A549 (cell line): ENCODE measurements at regions not wholly inside any gene's neighbourhood (a gene's known extent, or its start where the extent isn't known, plus 50 kb on each side); places are given as distances from the start of the nearest gene placed in this dataset.

Experiments
- ATAC-seq, 2 experiments: fragments of 200-7000 bp in 1 of 2; fragments of >200 bp in 1 of 2; cut with Nextera tagmentation in 1 of 2; cut with Tn5 transposase in 1 of 2; 3 replicates each; pipeline versions ENCODE4 v1.8.0 to v1.9.1; 2018 to 2020; ENCODE audit warnings: mild to moderate bottlenecking in 1 of 2, moderate library complexity in 1 of 2
- CTCF ChIA-PET: fragments of 300-600 bp; sonication (Branson Sonifier 250); formaldehyde crosslinking; extraction: SDS; loops from one replicate; lab custom pipeline; 2021; ENCODE audit warnings: antibody characterized with exemption, inconsistent platforms; lab: Yijun Ruan, JAX
- POLR2A ChIA-PET: fragments of 350-600 bp; formaldehyde crosslinking; extraction: SDS; loops from one replicate; lab custom pipeline; 2021; ENCODE audit warnings: antibody characterized with exemption, inconsistent platforms; lab: Yijun Ruan, JAX
- DNase-seq, 2 experiments: peaks; one replicate each; pipeline versions ENCODE4 v3.0.0 to v3.0.0-alpha.2; 2011 to 2016; ENCODE audit warnings: low read depth in 1 of 2, low spot score in 1 of 2
- FAIRE-seq: peaks from 2 replicates; lab custom pipeline; 2011; peaks lifted over from hg19 to GRCh38; lab: Jason Lieb, UNC
- H3K27ac ChIP-seq, 2 experiments: fragments of >200 bp; sonication (Bioruptor Twin); formaldehyde crosslinking; 3 replicates each; pipeline ENCODE4 v1.5.1; 2016 to 2017
- H3K4me1 ChIP-seq: fragments of >200 bp; sonication (Bioruptor Twin); formaldehyde crosslinking; 3 replicates; pipeline ENCODE4 v1.6.1; 2016
- H3K4me2 ChIP-seq: fragments of >200 bp; sonication (Bioruptor Twin); formaldehyde crosslinking; 3 replicates; pipeline ENCODE4 v1.6.1; 2016
- H3K4me3 ChIP-seq: fragments of >200 bp; sonication (Bioruptor Twin); formaldehyde crosslinking; 3 replicates; pipeline ENCODE4 v1.5.1; 2016
- H3K9me3 ChIP-seq: fragments of >200 bp; sonication (Bioruptor Twin); formaldehyde crosslinking; 3 replicates; pipeline ENCODE4 v1.6.1; 2016
- EHMT2 ChIP-seq: fragments of 200-600 bp; sonication (generic); IDR thresholded peaks from 2 replicates; pipeline ENCODE4 v1.6.1; 2016; ENCODE audit warnings: antibody characterized with exemption, low read depth, mild to moderate bottlenecking, moderate library complexity
- EP300 ChIP-seq, 2 experiments: fragments of >200 bp; sonication (Bioruptor Twin); formaldehyde crosslinking; IDR thresholded peaks; 2 replicates in 1 of 2; 3 replicates in 1 of 2; pipeline ENCODE4 v1.6.1; 2016 to 2017
- FOSL2 ChIP-seq, 2 experiments: fragments of 450-650 bp in 1 of 2; fragments of >200 bp in 1 of 2; sonication (Bioruptor Twin) in 1 of 2; formaldehyde crosslinking; IDR thresholded peaks; 2 replicates each; pipeline versions ENCODE4 v1.5.0 to v1.6.1; 2016 to 2020; ENCODE audit warnings: mild to moderate bottlenecking in 1 of 2, moderate library complexity in 1 of 2
- FOXS1 ChIP-seq: fragments of 250-450 bp; sonication (Bioruptor Pico); IDR thresholded peaks from 2 replicates; pipeline ENCODE4 v1.5.0; 2020; ENCODE audit warnings: mild to moderate bottlenecking, moderate library complexity
- GATA3 ChIP-seq: IDR thresholded peaks from 2 replicates; pipeline ENCODE4 v1.6.1; 2012; ENCODE audit warnings: borderline replicate concordance
- HEYL ChIP-seq: fragments of 250-450 bp; sonication (Bioruptor Pico); IDR thresholded peaks from 2 replicates; pipeline ENCODE4 v1.8.0; 2021; ENCODE audit warnings: mild to moderate bottlenecking, moderate library complexity
- HOXB13 ChIP-seq: fragments of 250-450 bp; sonication (Bioruptor Pico); IDR thresholded peaks from 2 replicates; pipeline ENCODE4 v1.5.0; 2020; ENCODE audit warnings: low read depth, mild to moderate bottlenecking, moderate library complexity
- JUNB ChIP-seq: fragments of >200 bp; sonication (Bioruptor Twin); formaldehyde crosslinking; IDR thresholded peaks from 2 replicates; pipeline ENCODE4 v1.6.1; 2016
- MAX ChIP-seq: IDR thresholded peaks from 2 replicates; pipeline ENCODE4 v1.6.1; 2012
- MAZ ChIP-seq: fragments of 150-350 bp; IDR thresholded peaks from 2 replicates; pipeline ENCODE4 v1.6.1; 2014; ENCODE audit warnings: antibody characterized with exemption, low read depth, low read length, borderline replicate concordance
- MYC ChIP-seq: IDR thresholded peaks from 2 replicates; pipeline ENCODE4 v1.6.1; 2012; ENCODE audit warnings: mild to moderate bottlenecking, inconsistent platforms, low read length, improper control_type of control experiment, borderline replicate concordance
- PBX3 ChIP-seq: IDR thresholded peaks from 2 replicates; pipeline ENCODE4 v1.6.1; 2012
- PHF8 ChIP-seq: fragments of 200-600 bp; sonication (generic); IDR thresholded peaks from 2 replicates; pipeline ENCODE4 v1.6.1; 2016; ENCODE audit warnings: low read depth, mild to moderate bottlenecking, antibody characterized with exemption, moderate library complexity, borderline replicate concordance
- REST ChIP-seq: fragments of 200-600 bp; sonication (generic); IDR thresholded peaks from 2 replicates; pipeline ENCODE4 v1.6.1; 2016; ENCODE audit warnings: antibody characterized with exemption, mild to moderate bottlenecking, moderate library complexity
- RNF2 ChIP-seq: fragments of 200-600 bp; sonication (generic); IDR thresholded peaks from 2 replicates; pipeline ENCODE4 v1.6.1; 2016; ENCODE audit warnings: low read depth, mild to moderate bottlenecking, antibody characterized with exemption, moderate library complexity, borderline replicate concordance
- SMC3 ChIP-seq: fragments of >200 bp; sonication (Bioruptor Twin); formaldehyde crosslinking; IDR thresholded peaks from 3 replicates; pipeline ENCODE4 v1.6.1; 2018; ENCODE audit warnings: inconsistent platforms
- TFCP2L1 ChIP-seq: fragments of 250-450 bp; sonication (Bioruptor Pico); IDR thresholded peaks from 2 replicates; pipeline ENCODE4 v1.5.0; 2021; ENCODE audit warnings: mild to moderate bottlenecking
- ZSCAN20 ChIP-seq: fragments of 250-450 bp; sonication (Bioruptor Pico); IDR thresholded peaks from 2 replicates; pipeline ENCODE4 v1.8.0; 2022; ENCODE audit warnings: mild to moderate bottlenecking, moderate library complexity
- WGBS: methylation state at CpG from one replicate; pipeline ENCODE4 v1.1.6; 2017; ENCODE audit errors: missing lambda C conversion rate; 5-methylcytosine and 5-hydroxymethylcytosine counted together

- FAIRE-seq: no peak
These were observed 143.8 kb upstream of the ARID2 start for GRCh38 chr12:45585522-45586230.

GRCh38 chr12:45586486-45586885 is 143.0 kb upstream of the ARID2 start:
- no peak overlapping the region for H3K4me3 ChIP-seq
- WGBS: 44% methylated on average over 12 of the region's 18 CpGs
- DNase-seq (no peak), ATAC-seq (no peak), FAIRE-seq (no peak)
- no peak overlapping the region for H3K27ac ChIP-seq
- CTCF ChIA-PET: no interaction called here
- no peak overlapping the region for H3K4me2 ChIP-seq
- TF ChIP-seq PBX3 (no peak), SMC3 (no peak), REST (no peak), MAZ (no peak), EP300 (IDR thresholded peaks at IDR 0.05) (no peak), FOSL2 (IDR thresholded peaks at IDR 0.05) (no peak), FOSL2 (CRISPR knock-in tag; IDR thresholded peaks at IDR 0.05) (no peak), GATA3 (no peak), ZSCAN20 (no peak), PHF8 (no peak), EHMT2 (no peak), JUNB (no peak), RNF2 (no peak), TFCP2L1 (no peak)
- H3K9me3 ChIP-seq: no peaks in the 10 kb centered on the region
- no peaks in the 10 kb centered on the region for H3K4me1 ChIP-seq
- POLR2A ChIA-PET: no interaction called here

More at GRCh38 chr12:45585522-45586230, 143.8 kb upstream of the ARID2 start:
- 45% methylated on average over 20 of the region's 31 CpGs for WGBS
- ATAC-seq: no peak
- CTCF ChIA-PET: no interaction called here
- POLR2A ChIA-PET: no interaction called here
- DNase-seq: no peak
- no peak overlapping the region for H3K27ac ChIP-seq
- H3K4me2 ChIP-seq: no peak overlapping the region
- H3K9me3 ChIP-seq: no peaks in the 10 kb centered on the region
- H3K4me1 ChIP-seq: no peaks in the 10 kb centered on the region
- no peak overlapping the region for H3K4me3 ChIP-seq
- TF ChIP-seq HOXB13 (no peak), PBX3 (no peak), FOXS1 (CRISPR knock-in tag) (no peak), HEYL (CRISPR knock-in tag) (no peak), MAX (no peak), PHF8 (no peak), MYC (no peak)
- TF ChIP-seq, all 56 proteins: peak for 0
